HFFc6 (cell line): ENCODE measurements at regions not wholly inside any gene's neighbourhood (a gene's known extent, or its start where the extent isn't known, plus 50 kb on each side); places are given as distances from the start of the nearest gene placed in this dataset.

Experiments
- DNase-seq: peaks from one replicate; pipeline ENCODE4 v3.0.0-alpha.2; 2018
- H3K27ac Mint-ChIP-seq: 2 replicates; pipeline ENCODE4 v1.8.0; 2020; ENCODE audit warnings: mild to moderate bottlenecking, mixed read lengths
- H3K27me3 Mint-ChIP-seq: 2 replicates; pipeline ENCODE4 v1.8.0; 2021; ENCODE audit warnings: mild to moderate bottlenecking, moderate library complexity, mixed read lengths; ENCODE audit not compliant: insufficient read depth
- H3K36me3 Mint-ChIP-seq: 2 replicates; pipeline ENCODE4 v1.8.0; 2021; ENCODE audit warnings: low read depth, mixed read lengths
- H3K4me1 Mint-ChIP-seq: 2 replicates; pipeline ENCODE4 v1.8.0; 2020; ENCODE audit warnings: low read depth, mixed read lengths
- H3K4me3 Mint-ChIP-seq: 2 replicates; pipeline ENCODE4 v1.8.0; 2020; ENCODE audit warnings: mild to moderate bottlenecking, moderate library complexity, mixed read lengths
- H3K9me3 Mint-ChIP-seq: 2 replicates; pipeline ENCODE4 v1.8.0; 2020; ENCODE audit warnings: mild to moderate bottlenecking, mixed read lengths
- TF ChIP-seq, protein P1 (sequence below): fragments of 200-600 bp; sonication (generic); IDR thresholded peaks from 2 replicates; pipeline ENCODE4 v1.5.0; 2021; ENCODE audit warnings: antibody characterized with exemption, mild to moderate bottlenecking

DNA sequence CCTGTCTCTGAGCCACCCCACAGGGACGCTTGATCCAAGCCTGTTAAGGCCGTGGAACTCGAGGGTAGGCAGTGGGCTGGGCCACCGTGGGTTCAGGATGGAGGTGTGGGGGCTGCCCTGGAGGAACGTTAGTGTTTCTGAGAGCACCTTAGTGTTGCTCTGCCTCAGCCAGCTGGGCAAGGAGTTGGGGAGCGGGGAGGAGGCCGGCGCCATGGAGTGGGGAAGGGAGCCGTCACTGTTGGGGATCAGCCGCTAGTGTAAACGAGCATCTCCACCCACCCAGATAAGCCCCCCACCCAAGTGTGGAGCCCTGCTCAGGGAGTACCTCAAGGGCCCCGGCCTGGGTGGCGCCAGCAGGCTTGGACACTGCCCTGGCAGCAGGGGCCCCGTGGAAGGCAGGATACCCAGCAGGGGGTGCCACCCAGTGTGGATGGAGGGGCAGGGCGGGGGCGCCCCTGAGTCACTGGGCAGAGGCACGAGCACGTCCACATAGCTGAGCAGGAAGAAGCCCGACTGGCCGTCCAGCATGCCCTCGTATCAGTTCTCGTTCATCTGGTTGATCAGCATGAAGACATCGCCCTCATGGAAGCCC is 98.6 kb downstream of the KPNA2 start:
- DNase-seq = no peak
- H3K4me1 Mint-ChIP-seq = 0 out of 2 replicates have a peak, but pooled peaks cover 7% of the 10 kb centered on the region
- H3K36me3 Mint-ChIP-seq = peaks cover 8% of the 10 kb centered on the region
- no peaks in the 10 kb centered on the region for H3K27me3 Mint-ChIP-seq
- no peak overlapping the region for H3K4me3 Mint-ChIP-seq
- TF ChIP-seq, protein P1, sequence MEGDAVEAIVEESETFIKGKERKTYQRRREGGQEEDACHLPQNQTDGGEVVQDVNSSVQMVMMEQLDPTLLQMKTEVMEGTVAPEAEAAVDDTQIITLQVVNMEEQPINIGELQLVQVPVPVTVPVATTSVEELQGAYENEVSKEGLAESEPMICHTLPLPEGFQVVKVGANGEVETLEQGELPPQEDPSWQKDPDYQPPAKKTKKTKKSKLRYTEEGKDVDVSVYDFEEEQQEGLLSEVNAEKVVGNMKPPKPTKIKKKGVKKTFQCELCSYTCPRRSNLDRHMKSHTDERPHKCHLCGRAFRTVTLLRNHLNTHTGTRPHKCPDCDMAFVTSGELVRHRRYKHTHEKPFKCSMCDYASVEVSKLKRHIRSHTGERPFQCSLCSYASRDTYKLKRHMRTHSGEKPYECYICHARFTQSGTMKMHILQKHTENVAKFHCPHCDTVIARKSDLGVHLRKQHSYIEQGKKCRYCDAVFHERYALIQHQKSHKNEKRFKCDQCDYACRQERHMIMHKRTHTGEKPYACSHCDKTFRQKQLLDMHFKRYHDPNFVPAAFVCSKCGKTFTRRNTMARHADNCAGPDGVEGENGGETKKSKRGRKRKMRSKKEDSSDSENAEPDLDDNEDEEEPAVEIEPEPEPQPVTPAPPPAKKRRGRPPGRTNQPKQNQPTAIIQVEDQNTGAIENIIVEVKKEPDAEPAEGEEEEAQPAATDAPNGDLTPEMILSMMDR = no peak
- no peak overlapping the region for H3K27ac Mint-ChIP-seq
- no peaks in the 10 kb centered on the region for H3K9me3 Mint-ChIP-seq

DNA sequence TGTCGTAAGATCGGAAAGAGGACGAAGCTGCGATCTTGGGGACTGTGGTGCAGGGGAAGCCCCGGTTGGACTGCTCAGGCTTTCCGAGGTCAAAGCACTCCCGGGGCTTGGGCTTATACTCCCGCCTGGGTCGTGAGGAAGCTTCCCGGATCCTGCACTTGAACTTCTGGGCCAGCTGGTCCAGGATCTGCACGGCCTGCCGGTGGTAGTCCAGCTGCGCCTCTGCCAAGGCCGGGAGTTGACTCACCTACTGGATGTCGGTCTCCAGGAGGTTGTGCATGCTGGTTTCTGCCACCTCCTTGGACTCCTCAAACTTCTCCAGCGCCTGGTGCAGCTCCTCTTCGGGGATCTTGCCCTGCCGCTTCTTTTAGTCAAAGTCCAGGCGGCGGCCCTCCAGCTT is 99.2 kb downstream of the KPNA2 start:
- Mint-ChIP-seq H3K4me1 (0 out of 2 replicates have a peak, but pooled peaks cover 7% of the 10 kb centered on the region), H3K27ac (no peak overlapping the region), H3K9me3 (no peaks in the 10 kb centered on the region), H3K36me3 (peaks cover 8% of the 10 kb centered on the region), H3K27me3 (no peaks in the 10 kb centered on the region), H3K4me3 (no peak overlapping the region)
- no peak for DNase-seq
- TF ChIP-seq, protein P1 = no peak

DNA sequence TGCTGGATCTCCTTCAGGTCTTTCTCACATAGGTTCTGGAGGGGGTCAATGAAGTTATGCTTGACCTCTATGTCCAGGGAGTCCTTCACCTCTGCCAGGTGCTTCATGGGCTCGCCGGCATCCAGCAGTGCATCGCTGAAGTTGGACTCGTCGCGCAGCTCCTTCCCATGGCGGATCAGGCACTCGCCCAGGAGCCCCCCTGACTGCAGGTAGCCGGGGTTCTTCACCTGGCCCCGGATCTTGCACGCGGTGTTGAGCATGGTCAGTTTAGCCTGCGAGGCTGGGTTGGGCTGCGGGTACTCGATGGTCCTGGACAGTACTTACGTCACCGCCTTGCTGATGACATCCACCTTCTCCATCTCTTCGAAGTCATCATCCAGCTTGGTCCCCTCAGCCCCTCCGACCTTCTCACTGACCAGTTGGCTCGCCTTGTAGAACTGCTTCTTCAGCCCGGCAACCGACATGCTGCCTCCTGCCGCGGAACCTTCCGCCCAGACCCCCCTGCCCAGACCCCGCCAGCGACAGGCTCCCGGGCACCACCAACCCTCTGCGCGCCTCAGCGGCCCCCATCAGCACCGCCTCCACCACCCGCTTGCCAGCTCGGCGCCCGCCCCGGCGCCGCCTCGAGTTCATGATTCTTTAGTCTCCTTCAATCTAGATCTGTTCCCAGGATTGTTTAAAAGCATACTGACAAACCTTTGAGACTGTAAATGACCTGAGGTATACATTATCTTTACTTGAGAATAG is 99.8 kb downstream of the KPNA2 start:
- Mint-ChIP-seq H3K9me3 (no peaks in the 10 kb centered on the region), H3K36me3 (peaks cover 8% of the 10 kb centered on the region), H3K27me3 (no peaks in the 10 kb centered on the region; the same call in 1 of the 2 replicates), H3K27ac (no peak overlapping the region), H3K4me1 (0 out of 2 replicates have a peak, but pooled peaks cover 7% of the 10 kb centered on the region), H3K4me3 (no peak overlapping the region)
- TF ChIP-seq, protein P1 = no peak
- DNase-seq = no peak

DNA sequence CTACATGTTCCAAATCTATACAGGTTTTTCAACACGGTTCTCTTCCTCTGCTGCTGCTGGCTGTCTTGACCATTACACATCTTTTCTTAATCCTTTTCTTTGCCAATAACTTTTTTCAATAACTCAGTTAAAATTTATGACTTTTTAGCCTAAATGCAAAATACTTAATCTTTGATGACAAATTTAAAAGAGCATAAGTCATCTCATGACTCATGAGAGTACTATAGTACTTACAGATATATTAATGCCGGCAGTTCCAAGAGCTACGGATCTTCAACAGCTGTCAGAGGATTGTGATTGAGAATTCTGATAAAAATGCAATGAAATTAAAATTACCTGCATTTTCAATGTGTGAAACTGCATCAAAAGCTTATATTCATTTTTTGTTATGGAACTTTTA is 105.5 kb downstream of the KPNA2 start:
- Mint-ChIP-seq H3K4me1 (peaks cover 7% of the 10 kb centered on the region), H3K9me3 (no peaks in the 10 kb centered on the region), H3K36me3 (peaks cover under 1% of the 10 kb centered on the region; the same call in 1 of the 2 replicates), H3K27me3 (no peaks in the 10 kb centered on the region; the same call in 1 of the 2 replicates), H3K27ac (no peak overlapping the region), H3K4me3 (no peak overlapping the region)
- no peak for DNase-seq
- TF ChIP-seq, protein P1 = no peak

DNA sequence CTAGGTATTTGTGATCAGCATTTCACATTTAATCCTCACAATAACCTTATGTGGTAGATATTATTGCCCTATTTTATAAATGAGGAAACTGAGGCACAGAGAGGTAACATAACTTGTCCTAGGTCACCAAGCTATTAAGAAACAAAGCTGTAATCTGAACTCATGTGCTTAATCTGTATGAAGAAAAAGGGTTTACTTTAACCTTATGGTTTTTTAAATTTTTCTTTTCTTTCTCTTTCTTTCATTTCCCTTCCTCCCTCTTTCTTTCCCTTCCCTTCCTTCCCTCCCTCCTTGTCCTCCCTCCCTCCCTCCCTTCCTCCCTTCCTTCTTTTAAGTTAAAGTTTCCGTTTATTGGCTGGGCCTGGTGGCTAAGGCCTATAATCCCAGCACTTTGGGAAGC is 105.2 kb upstream of the AMZ2 start:
- no peak overlapping the region for H3K27ac Mint-ChIP-seq
- H3K9me3 Mint-ChIP-seq = no peaks in the 10 kb centered on the region
- TF ChIP-seq, protein P1 = no peak
- no peaks in the 10 kb centered on the region for H3K36me3 Mint-ChIP-seq
- DNase-seq = no peak
- no peaks in the 10 kb centered on the region; the same call in none of the 2 replicates for H3K27me3 Mint-ChIP-seq
- peaks cover 7% of the 10 kb centered on the region for H3K4me1 Mint-ChIP-seq
- H3K4me3 Mint-ChIP-seq = no peak overlapping the region
